ENCODE measurements at regions not wholly inside any gene's neighbourhood (a gene's known extent, or its start where the extent isn't known, plus 50 kb on each side); places are given as distances from the start of the nearest gene placed in this dataset.
"Not testable (repeated sequence)": the region's sequence is repeated elsewhere in the genome, so short reads cannot be mapped to it uniquely, and the experiment has no call there.

- no peak for DNase-seq
Observed at GRCh38 chr9:126057121-126057825, 269.4 kb upstream of the MVB12B start.

GRCh38 chr9:126058011-126058531 is 268.6 kb upstream of the MVB12B start:
- DNase-seq: no peak

- DNase-seq: no peak
Observed at GRCh38 chr9:126058591-126058990, 268.0 kb upstream of the MVB12B start.

GRCh38 chr9:126061575-126061974 is 265.1 kb upstream of the MVB12B start:
- no peak for DNase-seq

GRCh38 chr9:126062158-126062886 is 264.3 kb upstream of the MVB12B start:
- DNase-seq: no peak

GRCh38 chr9:126063326-126063725 is 263.3 kb upstream of the MVB12B start:
- no peak for DNase-seq

GRCh38 chr9:126066131-126066530 is 260.5 kb upstream of the MVB12B start:
- no peak for DNase-seq

- no peak for DNase-seq
Observed at GRCh38 chr9:126067031-126067734, 259.4 kb upstream of the MVB12B start.

GRCh38 chr9:126068534-126069230 is 257.9 kb upstream of the MVB12B start:
- DNase-seq: no peak

- DNase-seq: no peak
Observed at GRCh38 chr9:126069400-126069955, 257.2 kb upstream of the MVB12B start.

GRCh38 chr9:126070058-126070655 is 256.5 kb upstream of the MVB12B start:
- DNase-seq: no peak

GRCh38 chr9:126071076-126071750 is 255.4 kb upstream of the MVB12B start:
- no peak for DNase-seq

- not testable (repeated sequence) for DNase-seq
Observed at GRCh38 chr9:126077656-126078055, 249.0 kb upstream of the MVB12B start.

- no peak for DNase-seq
Observed at GRCh38 chr9:126080641-126081040, 246.0 kb upstream of the MVB12B start.

- DNase-seq: no peak
Observed at GRCh38 chr9:126081746-126082145, 244.9 kb upstream of the MVB12B start.

GRCh38 chr9:126084008-126084407 is 242.6 kb upstream of the MVB12B start:
- DNase-seq: no peak

GRCh38 chr9:126084696-126085095 is 241.9 kb upstream of the MVB12B start:
- no peak for DNase-seq

- no peak for DNase-seq
Observed at GRCh38 chr9:126085170-126085569, 241.5 kb upstream of the MVB12B start.

- no peak for DNase-seq
Observed at GRCh38 chr9:126088336-126088735, 238.3 kb upstream of the MVB12B start.

GRCh38 chr9:126089789-126090188 is 236.8 kb upstream of the MVB12B start:
- DNase-seq: no peak

- no peak for DNase-seq
Observed at GRCh38 chr9:126093771-126094170, 232.9 kb upstream of the MVB12B start.
